ENCODE measurements at regions not wholly inside any gene's neighbourhood (a gene's known extent, or its start where the extent isn't known, plus 50 kb on each side); places are given as distances from the start of the nearest gene placed in this dataset.

- TF ChIP-seq GATA2 (IDR thresholded peaks at IDR 0.05; ENCODE audit: low read depth, low read length), result no peak
- TF ChIP-seq GATA3 (IDR thresholded peaks at IDR 0.05; ENCODE audit: low read depth, low read length), result no peak
Measured at GRCh38 chr12:93140325-93140724, 211.2 kb upstream of the EEA1 start.

- TF ChIP-seq GATA3 (IDR thresholded peaks at IDR 0.05; ENCODE audit: low read depth, low read length) (no peak), GATA2 (IDR thresholded peaks at IDR 0.05; ENCODE audit: low read depth, low read length) (no peak)
Measured at GRCh38 chr12:93140801-93141200, 211.7 kb upstream of the EEA1 start.

DNA sequence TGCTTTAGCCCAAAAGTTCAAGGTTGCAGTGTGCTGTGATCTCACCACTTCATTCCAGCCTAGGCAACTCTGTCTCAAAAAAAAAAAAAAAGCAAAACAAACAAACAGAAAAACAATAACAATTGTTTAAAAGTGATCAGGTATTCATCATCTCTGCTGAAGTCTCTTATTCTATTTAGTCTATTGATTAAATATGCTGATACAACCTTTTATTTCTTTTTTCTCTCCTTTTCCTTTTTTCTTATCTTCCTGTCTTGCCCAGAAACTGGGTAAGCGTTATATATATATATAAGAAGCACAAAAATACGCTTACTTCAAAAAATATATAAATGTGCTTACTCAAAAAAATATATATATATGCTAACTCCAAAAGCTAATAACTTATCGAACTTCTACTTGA is 213.8 kb upstream of the EEA1 start:
- TF ChIP-seq GATA2 (IDR thresholded peaks at IDR 0.05; ENCODE audit: low read depth, low read length), result no peak
- TF ChIP-seq GATA3 (IDR thresholded peaks at IDR 0.05; ENCODE audit: low read depth, low read length), result no peak

DNA sequence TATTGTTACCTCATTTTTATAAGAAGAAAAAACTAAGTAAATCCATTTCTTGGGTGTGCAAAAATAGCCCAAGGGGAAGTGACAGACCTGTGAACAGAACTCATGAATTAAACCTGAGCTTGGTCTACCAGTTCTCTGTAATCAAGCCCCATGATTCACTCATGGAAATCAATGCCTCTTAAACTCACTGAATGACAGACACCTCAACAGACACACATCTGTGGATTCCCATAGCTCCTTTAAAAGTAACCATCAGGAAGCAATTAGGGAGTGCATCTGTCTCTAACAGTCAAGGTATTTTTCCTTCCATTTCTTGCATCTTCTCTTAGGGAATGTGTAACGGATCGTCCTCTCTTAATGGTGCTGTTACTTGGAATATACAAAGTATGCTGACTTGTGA is 215.0 kb upstream of the EEA1 start:
- TF ChIP-seq GATA2 (IDR thresholded peaks at IDR 0.05; ENCODE audit: low read depth, low read length) (no peak), GATA3 (IDR thresholded peaks at IDR 0.05; ENCODE audit: low read depth, low read length) (no peak)

DNA sequence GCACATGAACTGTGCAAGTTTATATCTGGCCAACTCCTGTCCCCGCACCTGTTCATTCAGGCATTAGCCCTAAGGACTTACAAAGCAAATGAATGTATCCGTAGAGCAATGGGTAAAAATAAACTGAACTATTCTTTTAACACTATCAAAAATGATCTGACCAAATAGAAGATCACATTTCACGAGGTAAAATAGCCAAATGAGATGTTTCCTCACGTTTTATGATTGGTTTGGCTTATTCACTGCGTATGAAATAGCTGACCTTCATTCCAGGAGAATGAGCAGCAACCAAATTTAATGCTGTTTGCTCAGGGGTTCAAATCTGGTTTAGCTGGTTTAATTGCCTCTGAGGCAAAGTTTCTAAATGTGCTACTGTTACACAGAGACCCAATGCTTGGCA is 216.0 kb upstream of the EEA1 start:
- TF ChIP-seq GATA3 (IDR thresholded peaks at IDR 0.05; ENCODE audit: low read depth, low read length) (no peak), GATA2 (IDR thresholded peaks at IDR 0.05; ENCODE audit: low read depth, low read length) (no peak)

DNA sequence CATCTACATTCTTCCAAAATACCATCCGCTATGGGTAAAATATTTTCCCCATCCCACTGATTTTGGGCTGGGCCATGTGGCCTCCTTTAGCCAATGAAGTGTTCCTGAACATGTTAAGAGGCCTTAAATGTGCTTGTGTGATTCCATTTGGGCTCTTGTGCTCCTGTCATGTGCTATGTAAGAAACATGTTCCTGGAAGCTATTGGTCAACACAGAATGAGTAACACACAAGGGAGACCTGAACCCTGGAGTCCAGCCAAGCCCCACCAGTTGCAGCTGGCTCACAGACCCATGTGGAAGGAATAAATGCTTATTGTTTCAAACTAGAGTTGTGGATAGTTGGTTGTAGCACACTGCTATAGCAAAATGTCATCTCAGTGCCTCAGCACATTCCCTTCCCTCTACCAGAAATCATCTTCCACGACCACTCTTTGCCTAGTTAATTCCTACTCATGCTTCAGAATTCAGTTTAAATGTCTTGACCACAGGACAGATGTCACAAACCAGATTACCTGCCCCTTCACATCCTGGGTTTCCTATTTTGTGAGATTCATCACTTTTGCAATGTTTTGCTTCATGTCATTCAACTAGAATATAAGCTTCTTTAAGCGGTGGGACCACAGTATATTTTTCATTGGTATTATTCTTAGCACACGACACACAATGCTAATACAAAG is 217.3 kb upstream of the EEA1 start:
- no peak for TF ChIP-seq GATA3 (IDR thresholded peaks at IDR 0.05; ENCODE audit: low read depth, low read length)

DNA sequence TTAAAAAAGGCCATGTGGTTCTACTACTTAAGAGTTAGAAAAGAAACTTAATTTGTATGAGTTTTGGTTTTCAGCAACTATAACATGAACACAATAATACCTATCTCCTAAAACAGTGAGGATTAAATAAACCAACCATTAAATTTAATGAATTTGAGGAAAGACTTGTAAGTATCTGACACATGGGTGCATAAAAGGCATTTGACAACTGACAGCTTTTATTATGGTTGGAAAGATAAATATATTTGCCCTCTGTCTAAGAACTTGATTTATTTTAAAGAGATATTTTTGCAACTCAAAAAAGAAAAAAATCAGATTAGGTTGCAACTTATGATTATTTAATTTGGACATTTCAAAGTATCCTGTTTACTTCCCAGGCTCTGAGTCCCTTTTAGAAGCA is 217.9 kb upstream of the EEA1 start:
- TF ChIP-seq GATA3 (IDR thresholded peaks at IDR 0.05; ENCODE audit: low read depth, low read length) (no peak), GATA2 (IDR thresholded peaks at IDR 0.05; ENCODE audit: low read depth, low read length) (no peak)

- no peak for TF ChIP-seq GATA3 (IDR thresholded peaks at IDR 0.05; ENCODE audit: low read depth, low read length)
- TF ChIP-seq GATA2 (IDR thresholded peaks at IDR 0.05; ENCODE audit: low read depth, low read length), result no peak
Measured at GRCh38 chr12:93148412-93148811, 219.3 kb upstream of the EEA1 start.

- TF ChIP-seq GATA2 (IDR thresholded peaks at IDR 0.05; ENCODE audit: low read depth, low read length), result no peak
- no peak for TF ChIP-seq GATA3 (IDR thresholded peaks at IDR 0.05; ENCODE audit: low read depth, low read length)
Measured at GRCh38 chr12:93149229-93149628, 220.1 kb upstream of the EEA1 start.

- TF ChIP-seq GATA3 (IDR thresholded peaks at IDR 0.05; ENCODE audit: low read depth, low read length), result no peak
- no peak for TF ChIP-seq GATA2 (IDR thresholded peaks at IDR 0.05; ENCODE audit: low read depth, low read length)
Measured at GRCh38 chr12:93151079-93151762, 222.1 kb upstream of the EEA1 start.

GRCh38 chr12:93152617-93153016 is 223.5 kb upstream of the EEA1 start:
- TF ChIP-seq GATA3 (IDR thresholded peaks at IDR 0.05; ENCODE audit: low read depth, low read length) (no peak), GATA2 (IDR thresholded peaks at IDR 0.05; ENCODE audit: low read depth, low read length) (no peak)

DNA sequence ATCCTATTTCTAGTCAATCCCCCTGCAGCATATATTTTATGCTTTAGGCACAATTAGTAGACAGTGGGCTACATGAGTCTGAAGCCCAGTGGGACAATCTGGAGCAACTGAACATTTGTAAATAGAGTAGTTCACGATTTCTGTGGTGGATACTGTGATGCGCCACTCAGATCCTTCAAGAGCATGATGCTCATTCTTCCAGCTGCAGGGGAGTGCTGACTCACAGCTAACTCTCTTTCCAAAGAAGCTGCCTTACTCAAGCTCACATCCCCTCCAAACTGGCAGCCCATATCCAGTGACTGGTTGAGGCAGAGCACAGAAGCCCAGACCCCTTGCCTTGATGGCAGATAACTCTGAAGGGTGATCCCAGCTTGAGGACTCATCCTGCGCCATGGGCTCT is 224.2 kb upstream of the EEA1 start:
- no peak for TF ChIP-seq GATA3 (IDR thresholded peaks at IDR 0.05; ENCODE audit: low read depth, low read length)
- TF ChIP-seq GATA2 (IDR thresholded peaks at IDR 0.05; ENCODE audit: low read depth, low read length), result no peak

GRCh38 chr12:93154096-93154728 is 223.5 kb upstream of the NUDT4 start:
- no peak for TF ChIP-seq GATA2 (IDR thresholded peaks at IDR 0.05; ENCODE audit: low read depth, low read length)
- no peak for TF ChIP-seq GATA3 (IDR thresholded peaks at IDR 0.05; ENCODE audit: low read depth, low read length)

DNA sequence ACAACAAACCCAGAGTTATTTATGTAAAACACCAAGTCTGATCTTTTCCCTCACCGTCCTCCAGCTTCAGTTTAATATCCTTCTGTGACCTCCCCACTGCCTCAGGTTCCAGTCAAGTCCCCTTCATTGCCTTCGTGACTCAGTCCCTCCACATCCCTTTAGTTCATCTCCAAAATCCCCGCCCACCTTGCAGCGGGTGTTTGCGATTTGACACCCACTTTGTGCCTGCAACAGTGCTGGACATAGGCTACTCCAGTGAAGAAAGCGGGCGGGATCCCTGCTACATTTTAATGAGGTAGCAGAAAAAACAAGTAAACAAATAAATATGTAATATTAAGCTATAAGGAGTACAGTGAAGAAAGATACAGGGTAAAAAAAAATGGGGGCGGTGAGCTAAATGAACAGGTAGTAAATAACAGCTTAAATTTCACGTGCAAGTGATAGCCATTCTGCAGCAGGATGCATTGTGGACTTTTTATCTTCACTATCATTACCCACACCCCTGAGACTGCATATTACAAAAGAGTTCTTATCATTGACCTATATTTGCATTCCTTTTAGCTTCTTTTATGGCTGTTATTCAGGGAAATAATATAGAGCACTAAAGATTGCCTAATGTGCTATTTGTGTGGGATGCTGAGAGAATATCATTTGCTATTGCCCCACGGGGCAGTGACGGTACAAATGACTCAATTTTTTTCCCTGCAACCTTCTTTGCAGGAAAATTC is 222.8 kb upstream of the NUDT4 start:
- TF ChIP-seq GATA2 (IDR thresholded peaks at IDR 0.05; ENCODE audit: low read depth, low read length) (no peak), GATA3 (IDR thresholded peaks at IDR 0.05; ENCODE audit: low read depth, low read length) (no peak)

Data from SH-SY5Y (cell line).